ENCODE measurements at regions not wholly inside any gene's neighbourhood (a gene's known extent, or its start where the extent isn't known, plus 50 kb on each side); places are given as distances from the start of the nearest gene placed in this dataset.

GRCh38 chr14:85306024-85306423 is 223.9 kb upstream of the FLRT2 start:
- FAIRE-seq: no peak
- TF ChIP-seq CTCF (IDR thresholded peaks at IDR 0.05; ENCODE audit: insufficient read depth, missing control alignments): no peak
- no peak for DNase-seq (ENCODE audit: insufficient read length, low spot score)

DNA sequence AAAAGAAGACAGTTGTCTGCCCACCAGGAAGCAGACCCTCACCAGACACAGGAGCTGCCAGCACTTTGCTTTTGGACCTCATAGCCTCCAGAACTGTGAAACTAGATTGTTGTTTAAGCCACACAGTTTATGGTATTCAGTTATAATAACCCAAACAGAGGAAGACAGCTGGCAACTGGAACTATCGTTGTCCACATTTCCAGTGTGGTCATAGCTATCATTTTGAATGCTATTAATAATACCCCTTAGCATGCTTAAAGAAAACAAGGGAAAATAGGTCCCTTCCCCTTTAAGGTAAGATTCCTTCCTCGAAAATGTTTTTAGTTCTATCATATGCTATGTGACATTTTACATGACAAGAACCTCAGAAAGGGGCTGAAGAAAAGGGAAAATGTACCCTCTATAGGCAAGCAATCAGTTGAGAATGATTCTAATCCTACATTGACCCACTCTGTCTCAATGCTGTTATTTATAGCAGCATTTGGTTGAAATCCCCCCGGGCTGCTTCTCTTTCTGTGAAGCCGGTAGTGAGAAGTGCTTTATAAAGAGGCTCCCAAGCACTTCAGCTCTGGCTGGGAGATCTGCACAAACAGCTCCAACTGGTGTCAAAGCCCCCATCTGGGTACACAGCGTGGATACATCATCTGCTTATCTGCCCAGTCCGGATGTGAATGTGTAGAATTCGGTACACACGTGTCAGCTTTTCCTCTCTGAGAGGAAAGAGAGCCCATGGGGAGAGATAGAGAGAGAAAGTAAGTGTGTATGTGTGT is 221.2 kb upstream of the FLRT2 start:
- no peak for FAIRE-seq
- no peak for DNase-seq (ENCODE audit: insufficient read length, low spot score)
- TF ChIP-seq CTCF (IDR thresholded peaks at IDR 0.05; ENCODE audit: insufficient read depth, missing control alignments): no peak

- FAIRE-seq (no peak), DNase-seq (ENCODE audit: insufficient read length, low spot score) (no peak)
These were observed 219.3 kb upstream of the FLRT2 start for GRCh38 chr14:85310491-85311272.

DNA sequence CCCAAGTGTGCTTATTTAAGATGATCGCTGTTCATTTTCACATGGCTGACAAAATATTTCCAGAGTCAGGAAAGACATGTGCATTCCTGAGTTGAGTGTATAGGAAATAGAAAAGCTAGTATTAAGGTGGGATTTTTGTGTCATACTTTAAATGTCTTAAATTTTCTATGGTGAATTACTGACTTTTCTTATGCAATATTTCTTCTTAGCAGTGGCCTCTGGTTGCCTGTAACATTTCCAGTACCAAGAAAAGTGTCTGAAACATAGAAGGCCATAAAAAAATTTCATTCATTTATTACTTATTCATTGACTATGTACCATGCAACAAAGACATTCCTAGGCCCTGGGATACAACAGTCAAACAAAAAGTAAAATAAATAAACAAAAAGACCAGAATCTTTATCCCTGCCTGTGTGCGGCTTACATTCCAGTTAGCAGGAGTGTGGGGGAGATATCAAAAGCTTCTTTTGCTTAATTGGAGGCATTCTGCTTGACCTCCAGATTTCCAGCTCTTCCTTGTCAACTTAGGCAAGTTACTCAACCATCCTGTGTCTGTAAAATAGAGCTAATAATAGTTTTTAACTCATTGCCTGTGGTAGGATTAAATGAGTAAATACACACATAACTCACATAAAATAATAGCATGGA is 216.3 kb upstream of the FLRT2 start:
- TF ChIP-seq CTCF (IDR thresholded peaks at IDR 0.05; ENCODE audit: insufficient read depth, missing control alignments): no peak

More at GRCh38 chr14:85310491-85311272, 219.3 kb upstream of the FLRT2 start:
- no peak for TF ChIP-seq CTCF (IDR thresholded peaks at IDR 0.05; ENCODE audit: insufficient read depth, missing control alignments)

GRCh38 chr14:85315290-85315689 is 214.7 kb upstream of the FLRT2 start:
- TF ChIP-seq CTCF (IDR thresholded peaks at IDR 0.05; ENCODE audit: insufficient read depth, missing control alignments): no peak
- DNase-seq (ENCODE audit: insufficient read length, low spot score): no peak
- no peak for FAIRE-seq

More for the DNA sequence above, 216.3 kb upstream of the FLRT2 start:
- DNase-seq (ENCODE audit: insufficient read length, low spot score) (no peak), FAIRE-seq (no peak)

GRCh38 chr14:85315733-85316290 is 214.1 kb upstream of the FLRT2 start:
- DNase-seq (ENCODE audit: insufficient read length, low spot score): no peak
- no peak for TF ChIP-seq CTCF (IDR thresholded peaks at IDR 0.05; ENCODE audit: insufficient read depth, missing control alignments)
- FAIRE-seq: no peak
